ENCODE measurements at regions not wholly inside any gene's neighbourhood (a gene's known extent, or its start where the extent isn't known, plus 50 kb on each side); places are given as distances from the start of the nearest gene placed in this dataset.

GRCh38 chr2:120682654-120683053 lies 53.0 kb upstream of the GLI2 start:
- FAIRE-seq, result no peak
- RAD21 ChIA-PET (ENCODE audit: unreplicated experiment), result no interaction called here
- H3K27ac ChIP-seq (ENCODE audit: control insufficient read depth, insufficient read depth), result no peak overlapping the region
- in situ Hi-C loops (cut with MboI), result loop anchor here (10.0 to 25.0 kb wide), 2 partner anchors 470 to 568 kb away; partner anchors contain the start of gene TMEM185B
- H3K4me3 ChIP-seq, result no peak overlapping the region
- peaks cover 0 to 2% of the 10 kb centered on the region in 2 experiments; a peak in 1 of 4 replicates for H3K27me3 ChIP-seq (replicated peaks in 1 of 2; ENCODE audit: control insufficient read depth in 2 of 2, insufficient read depth in 2 of 2, low read length in 1 of 2)
- intact Hi-C loops (cut with micrococcal nuclease; ENCODE audit: unreplicated experiment), result loop anchor here (5.0 kb wide), 3 partner anchors 340 to 1040 kb away; no protein-coding TSS in a partner anchor
- H3K9ac ChIP-seq (ENCODE audit: control insufficient read depth, insufficient read depth, low read length), result no peak overlapping the region
- TF ChIP-seq BCL11A (IDR thresholded peaks at IDR 0.05; ENCODE audit: low read depth, low read length), result no peak
- no peak for TF ChIP-seq LARP7 (IDR thresholded peaks at IDR 0.05)
- TF ChIP-seq EP300 (IDR thresholded peaks at IDR 0.05; ENCODE audit: borderline replicate concordance in 1 of 2, control insufficient read depth in 1 of 2, low read depth in 2 of 2, low read length in 2 of 2), result no peak
- TF ChIP-seq POLR2AphosphoS5 (IDR thresholded peaks at IDR 0.05; ENCODE audit: low read length), result no peak
- TF ChIP-seq, protein P1, sequence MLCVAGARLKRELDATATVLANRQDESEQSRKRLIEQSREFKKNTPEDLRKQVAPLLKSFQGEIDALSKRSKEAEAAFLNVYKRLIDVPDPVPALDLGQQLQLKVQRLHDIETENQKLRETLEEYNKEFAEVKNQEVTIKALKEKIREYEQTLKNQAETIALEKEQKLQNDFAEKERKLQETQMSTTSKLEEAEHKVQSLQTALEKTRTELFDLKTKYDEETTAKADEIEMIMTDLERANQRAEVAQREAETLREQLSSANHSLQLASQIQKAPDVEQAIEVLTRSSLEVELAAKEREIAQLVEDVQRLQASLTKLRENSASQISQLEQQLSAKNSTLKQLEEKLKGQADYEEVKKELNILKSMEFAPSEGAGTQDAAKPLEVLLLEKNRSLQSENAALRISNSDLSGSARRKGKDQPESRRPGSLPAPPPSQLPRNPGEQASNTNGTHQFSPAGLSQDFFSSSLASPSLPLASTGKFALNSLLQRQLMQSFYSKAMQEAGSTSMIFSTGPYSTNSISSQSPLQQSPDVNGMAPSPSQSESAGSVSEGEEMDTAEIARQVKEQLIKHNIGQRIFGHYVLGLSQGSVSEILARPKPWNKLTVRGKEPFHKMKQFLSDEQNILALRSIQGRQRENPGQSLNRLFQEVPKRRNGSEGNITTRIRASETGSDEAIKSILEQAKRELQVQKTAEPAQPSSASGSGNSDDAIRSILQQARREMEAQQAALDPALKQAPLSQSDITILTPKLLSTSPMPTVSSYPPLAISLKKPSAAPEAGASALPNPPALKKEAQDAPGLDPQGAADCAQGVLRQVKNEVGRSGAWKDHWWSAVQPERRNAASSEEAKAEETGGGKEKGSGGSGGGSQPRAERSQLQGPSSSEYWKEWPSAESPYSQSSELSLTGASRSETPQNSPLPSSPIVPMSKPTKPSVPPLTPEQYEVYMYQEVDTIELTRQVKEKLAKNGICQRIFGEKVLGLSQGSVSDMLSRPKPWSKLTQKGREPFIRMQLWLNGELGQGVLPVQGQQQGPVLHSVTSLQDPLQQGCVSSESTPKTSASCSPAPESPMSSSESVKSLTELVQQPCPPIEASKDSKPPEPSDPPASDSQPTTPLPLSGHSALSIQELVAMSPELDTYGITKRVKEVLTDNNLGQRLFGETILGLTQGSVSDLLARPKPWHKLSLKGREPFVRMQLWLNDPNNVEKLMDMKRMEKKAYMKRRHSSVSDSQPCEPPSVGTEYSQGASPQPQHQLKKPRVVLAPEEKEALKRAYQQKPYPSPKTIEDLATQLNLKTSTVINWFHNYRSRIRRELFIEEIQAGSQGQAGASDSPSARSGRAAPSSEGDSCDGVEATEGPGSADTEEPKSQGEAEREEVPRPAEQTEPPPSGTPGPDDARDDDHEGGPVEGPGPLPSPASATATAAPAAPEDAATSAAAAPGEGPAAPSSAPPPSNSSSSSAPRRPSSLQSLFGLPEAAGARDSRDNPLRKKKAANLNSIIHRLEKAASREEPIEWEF (IDR thresholded peaks at IDR 0.05; ENCODE audit: insufficient replicate concordance, low read depth, low read length), result no peak
- TF ChIP-seq, protein P2, sequence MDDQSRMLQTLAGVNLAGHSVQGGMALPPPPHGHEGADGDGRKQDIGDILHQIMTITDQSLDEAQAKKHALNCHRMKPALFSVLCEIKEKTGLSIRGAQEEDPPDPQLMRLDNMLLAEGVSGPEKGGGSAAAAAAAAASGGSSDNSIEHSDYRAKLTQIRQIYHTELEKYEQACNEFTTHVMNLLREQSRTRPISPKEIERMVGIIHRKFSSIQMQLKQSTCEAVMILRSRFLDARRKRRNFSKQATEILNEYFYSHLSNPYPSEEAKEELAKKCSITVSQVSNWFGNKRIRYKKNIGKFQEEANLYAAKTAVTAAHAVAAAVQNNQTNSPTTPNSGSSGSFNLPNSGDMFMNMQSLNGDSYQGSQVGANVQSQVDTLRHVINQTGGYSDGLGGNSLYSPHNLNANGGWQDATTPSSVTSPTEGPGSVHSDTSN (IDR thresholded peaks at IDR 0.05; ENCODE audit: insufficient replicate concordance, low read depth, low read length), result no peak
- TF ChIP-seq NR2C1 (IDR thresholded peaks at IDR 0.05), result no peak
- no peak for TF ChIP-seq SPI1 (IDR thresholded peaks at IDR 0.05; ENCODE audit: borderline replicate concordance, insufficient read depth, low read depth, low read length)
- no peak for TF ChIP-seq SP1 (IDR thresholded peaks at IDR 0.05; ENCODE audit: low read depth, low read length)
- TF ChIP-seq POU2F2 (IDR thresholded peaks at IDR 0.05; ENCODE audit: borderline replicate concordance, low read depth, low read length), result no peak
- TF ChIP-seq KAT2A (conservative IDR thresholded peaks at IDR 0.05; ENCODE audit: control insufficient read depth, low read depth, low read length), result no peak
- no peak for TF ChIP-seq SMARCA5 (IDR thresholded peaks at IDR 0.05)
- ATAC-seq, result no peak
- H3K9me3 ChIP-seq (replicated peaks; ENCODE audit: control insufficient read depth, insufficient read depth, low read length), result no peaks in the 10 kb centered on the region
- no peaks in the 10 kb centered on the region for H3K4me1 ChIP-seq (ENCODE audit: control insufficient read depth, insufficient read depth, low read length)
- no peaks in the 10 kb centered on the region for H3K36me3 ChIP-seq (ENCODE audit: control insufficient read depth in 2 of 2, insufficient read depth in 2 of 2, low read length in 1 of 2)
- H4K20me1 ChIP-seq (ENCODE audit: control insufficient read depth, insufficient read depth), result no peaks in the 10 kb centered on the region
- BruUV-seq (replicated peaks), result no TSS peak
- SMC1A ChIA-PET (ENCODE audit: uncharacterized antibody, unreplicated experiment), result no interaction called here
- no peak overlapping the region for H3K4me2 ChIP-seq (ENCODE audit: control insufficient read depth, insufficient read depth)
- no peaks in the 10 kb centered on the region for H3K79me2 ChIP-seq (ENCODE audit: control insufficient read depth, insufficient read depth, low read length)
- no peak overlapping the region for H2AFZ ChIP-seq (ENCODE audit: control insufficient read depth, low read depth, low read length)
- POLR2A ChIA-PET, result no interaction called here
- CTCF ChIA-PET, result interaction anchor here (1.3 kb wide), 1 partner anchor 371 kb away, joined by 3 read pairs; no protein-coding TSS in a partner anchor
- DNase-seq (ENCODE audit: low read depth, low spot score), result no peak
- WGBS (ENCODE audit: insufficient coverage, insufficient replicate concordance, low lambda C conversion rate, missing lambda C conversion rate), result 27% methylated on average over 12 of the region's 12 CpGs

Measured in GM12878 (cell line).